ENCODE measurements at regions not wholly inside any gene's neighbourhood (a gene's known extent, or its start where the extent isn't known, plus 50 kb on each side); places are given as distances from the start of the nearest gene placed in this dataset.
A peak's percentile ranks its signal among the peaks of the same experiment; 100 is the strongest.
"Not testable (repeated sequence)": the region's sequence is repeated elsewhere in the genome, so short reads cannot be mapped to it uniquely, and the experiment has no call there.

DNA sequence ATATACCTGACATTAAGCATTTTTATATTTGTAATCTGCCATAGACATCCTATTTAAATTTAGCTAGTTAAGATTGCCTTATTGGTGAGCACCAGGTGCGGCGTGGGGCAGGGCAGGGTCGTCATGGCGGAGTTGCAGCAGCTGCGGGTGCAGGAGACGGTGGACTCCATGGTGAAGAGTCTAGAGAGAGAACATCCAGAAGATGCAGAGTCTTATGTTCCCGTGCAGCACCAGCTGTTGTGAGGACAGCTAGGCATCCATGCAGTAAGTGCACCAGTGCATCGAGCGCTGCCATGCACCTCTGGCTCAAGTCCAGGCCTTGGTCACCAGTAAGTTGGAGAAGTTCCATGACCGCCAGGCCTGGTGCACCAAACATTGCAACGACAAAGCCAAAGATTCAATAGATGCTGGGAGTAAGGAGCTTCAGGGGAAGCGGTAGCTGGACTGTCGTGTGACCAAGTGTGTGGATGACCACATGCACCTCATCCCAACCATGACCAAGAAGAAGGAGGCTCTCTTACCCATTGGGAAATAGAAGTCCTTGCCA lies 586.2 kb downstream of the CD109 start:
- Histone ChIP-seq H3K9me3 (ENCODE audit: control insufficient read depth in 2 of 2, low read length in 2 of 2) (no peaks in the 10 kb centered on the region), H3K36me3 (ENCODE audit: control insufficient read depth in 2 of 2, insufficient read depth in 2 of 2, low read length in 2 of 2) (no peaks in the 10 kb centered on the region), H3K9ac (ENCODE audit: low read length in 2 of 2) (no peak overlapping the region), H3K27me3 (ENCODE audit: control insufficient read depth in 1 of 2, insufficient read depth in 2 of 2, low read length in 2 of 2) (no peaks in the 10 kb centered on the region), H3K27ac (ENCODE audit: low read length) (no peak overlapping the region), H3K4me1 (ENCODE audit: control insufficient read depth, insufficient read depth, low read length) (no peaks in the 10 kb centered on the region), H3K4me3 (ENCODE audit: low read length in 2 of 2) (no peak overlapping the region)

- no peaks in the 10 kb centered on the region for H3K4me1 ChIP-seq (ENCODE audit: control insufficient read depth, insufficient read depth, low read length)
- no peak overlapping the region for H3K27ac ChIP-seq (ENCODE audit: low read length)
- no peaks in the 10 kb centered on the region for H3K27me3 ChIP-seq (ENCODE audit: control insufficient read depth in 1 of 2, insufficient read depth in 2 of 2, low read length in 2 of 2)
- no peak overlapping the region for H3K4me3 ChIP-seq (ENCODE audit: low read length in 2 of 2)
- H3K9me3 ChIP-seq (ENCODE audit: control insufficient read depth in 2 of 2, low read length in 2 of 2), result no peaks in the 10 kb centered on the region
- H3K9ac ChIP-seq (ENCODE audit: low read length in 2 of 2), result no peak overlapping the region
- no peaks in the 10 kb centered on the region for H3K36me3 ChIP-seq (ENCODE audit: control insufficient read depth in 2 of 2, insufficient read depth in 2 of 2, low read length in 2 of 2)
Measured at GRCh38 chr6:74280130-74280692, 584.2 kb downstream of the CD109 start.

GRCh38 chr6:74277777-74278186 lies 581.8 kb downstream of the CD109 start:
- Histone ChIP-seq H3K9ac (ENCODE audit: low read length in 2 of 2) (no peak overlapping the region), H3K9me3 (ENCODE audit: control insufficient read depth in 2 of 2, low read length in 2 of 2) (no peaks in the 10 kb centered on the region), H3K4me1 (ENCODE audit: control insufficient read depth, insufficient read depth, low read length) (no peaks in the 10 kb centered on the region), H3K27ac (ENCODE audit: low read length) (no peak overlapping the region), H3K36me3 (ENCODE audit: control insufficient read depth in 2 of 2, insufficient read depth in 2 of 2, low read length in 2 of 2) (no peaks in the 10 kb centered on the region), H3K4me3 (ENCODE audit: low read length in 2 of 2) (peak overlapping the region; percentile 0 to 13), H3K27me3 (ENCODE audit: control insufficient read depth in 1 of 2, insufficient read depth in 2 of 2, low read length in 2 of 2) (no peaks in the 10 kb centered on the region)

DNA sequence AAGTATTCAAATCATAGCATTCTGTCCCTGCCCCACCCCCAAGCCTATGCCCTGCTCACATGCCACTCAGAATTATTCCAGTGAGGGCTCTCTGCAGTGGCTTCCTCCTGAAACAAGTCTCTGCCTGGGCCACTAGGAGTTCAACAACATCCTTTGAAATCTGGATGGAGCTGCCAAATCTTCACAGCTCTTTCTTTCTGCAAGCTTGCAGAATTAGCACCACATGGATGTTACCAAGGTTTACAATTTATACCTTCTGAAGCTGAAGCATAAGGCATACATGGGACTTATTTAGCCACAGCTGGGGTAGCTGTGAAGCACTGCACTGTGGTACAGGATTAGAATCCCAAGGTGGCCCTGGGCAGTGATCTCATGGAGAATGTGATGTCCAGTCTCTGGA lies 577.5 kb downstream of the CD109 start:
- Histone ChIP-seq H3K4me1 (ENCODE audit: control insufficient read depth, insufficient read depth, low read length) (no peaks in the 10 kb centered on the region), H3K4me3 (ENCODE audit: low read length in 2 of 2) (no peak overlapping the region), H3K27ac (ENCODE audit: low read length) (no peak overlapping the region), H3K9ac (ENCODE audit: low read length in 2 of 2) (no peak overlapping the region), H3K36me3 (ENCODE audit: control insufficient read depth in 2 of 2, insufficient read depth in 2 of 2, low read length in 2 of 2) (no peaks in the 10 kb centered on the region), H3K9me3 (ENCODE audit: control insufficient read depth in 2 of 2, low read length in 2 of 2) (no peaks in the 10 kb centered on the region), H3K27me3 (ENCODE audit: control insufficient read depth in 1 of 2, insufficient read depth in 2 of 2, low read length in 2 of 2) (no peaks in the 10 kb centered on the region)

- Histone ChIP-seq H3K9me3 (ENCODE audit: control insufficient read depth in 2 of 2, low read length in 2 of 2) (no peaks in the 10 kb centered on the region), H3K9ac (ENCODE audit: low read length in 2 of 2) (no peak overlapping the region), H3K4me1 (ENCODE audit: control insufficient read depth, insufficient read depth, low read length) (no peaks in the 10 kb centered on the region), H3K36me3 (ENCODE audit: control insufficient read depth in 2 of 2, insufficient read depth in 2 of 2, low read length in 2 of 2) (no peaks in the 10 kb centered on the region), H3K27me3 (ENCODE audit: control insufficient read depth in 1 of 2, insufficient read depth in 2 of 2, low read length in 2 of 2) (no peaks in the 10 kb centered on the region), H3K27ac (ENCODE audit: low read length) (no peak overlapping the region), H3K4me3 (ENCODE audit: low read length in 2 of 2) (no peak overlapping the region)
Measured at GRCh38 chr6:74269600-74269858, 573.5 kb downstream of the CD109 start.

DNA sequence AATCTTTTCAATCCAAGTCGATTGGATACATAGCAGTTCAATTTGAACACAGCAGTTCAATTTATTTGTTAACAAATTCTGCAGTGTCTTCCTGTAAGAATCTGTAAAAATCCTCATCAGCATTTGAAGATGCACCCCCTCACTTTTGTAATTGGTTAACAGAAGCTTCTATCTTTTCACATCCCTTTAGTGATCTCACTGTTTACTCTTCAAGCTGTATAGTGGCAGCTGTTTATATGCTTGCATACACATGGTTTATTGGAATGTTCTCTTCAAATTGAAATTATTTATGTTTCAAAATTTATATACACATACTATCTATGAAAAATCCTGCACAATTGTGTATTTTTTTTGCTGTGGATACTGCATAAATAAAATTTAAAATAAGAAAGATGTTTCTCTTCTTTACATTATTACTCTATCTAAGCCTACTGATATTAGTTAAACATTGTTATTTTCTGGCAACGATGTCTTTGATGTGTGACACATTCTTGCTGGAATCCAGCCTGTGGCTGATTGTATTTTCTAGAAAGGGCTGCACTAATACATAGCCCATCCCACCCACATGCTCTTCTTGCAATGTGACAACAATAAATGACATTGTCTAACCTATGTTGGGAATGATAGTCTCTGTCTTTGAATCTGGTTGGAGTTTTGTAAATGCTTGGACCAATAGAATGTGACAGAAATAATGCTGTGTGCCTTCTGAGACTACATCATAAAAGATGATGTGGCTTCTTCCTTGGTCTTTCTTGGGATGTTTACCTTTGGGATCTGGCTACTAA lies 573.0 kb downstream of the CD109 start:
- Histone ChIP-seq H3K27ac (ENCODE audit: low read length) (no peak overlapping the region), H3K9ac (ENCODE audit: low read length in 2 of 2) (no peak overlapping the region), H3K27me3 (ENCODE audit: control insufficient read depth in 1 of 2, insufficient read depth in 2 of 2, low read length in 2 of 2) (no peaks in the 10 kb centered on the region), H3K4me3 (ENCODE audit: low read length in 2 of 2) (no peak overlapping the region), H3K9me3 (ENCODE audit: control insufficient read depth in 2 of 2, low read length in 2 of 2) (no peaks in the 10 kb centered on the region), H3K36me3 (ENCODE audit: control insufficient read depth in 2 of 2, insufficient read depth in 2 of 2, low read length in 2 of 2) (no peaks in the 10 kb centered on the region), H3K4me1 (ENCODE audit: control insufficient read depth, insufficient read depth, low read length) (no peaks in the 10 kb centered on the region)

DNA sequence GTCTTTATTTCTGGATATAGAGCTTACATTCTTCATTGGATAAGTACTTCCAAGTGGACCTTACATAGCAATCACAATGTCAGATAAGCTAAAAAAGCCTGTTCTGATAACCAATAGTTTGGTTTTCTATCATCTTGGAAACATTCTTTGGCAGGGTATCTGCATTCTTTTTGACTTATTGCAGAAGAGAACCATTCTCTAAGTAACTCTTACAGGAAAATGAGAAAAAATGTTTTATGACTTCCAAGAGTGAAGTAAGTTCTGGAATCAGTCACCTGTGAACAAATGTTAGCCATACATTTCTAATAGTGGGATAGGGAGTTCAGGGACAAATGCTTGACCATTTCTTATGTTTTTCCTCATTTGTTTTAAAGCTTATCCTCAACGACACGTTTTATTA lies 564.0 kb downstream of the CD109 start:
- H3K9ac ChIP-seq (ENCODE audit: low read length in 2 of 2), result no peak overlapping the region
- no peak overlapping the region for H3K27ac ChIP-seq (ENCODE audit: low read length)
- no peaks in the 10 kb centered on the region for H3K27me3 ChIP-seq (ENCODE audit: control insufficient read depth in 1 of 2, insufficient read depth in 2 of 2, low read length in 2 of 2)
- H3K4me3 ChIP-seq (ENCODE audit: low read length in 2 of 2), result no peak overlapping the region
- no peaks in the 10 kb centered on the region for H3K4me1 ChIP-seq (ENCODE audit: control insufficient read depth, insufficient read depth, low read length)
- no peaks in the 10 kb centered on the region for H3K9me3 ChIP-seq (ENCODE audit: control insufficient read depth in 2 of 2, low read length in 2 of 2)
- no peaks in the 10 kb centered on the region for H3K36me3 ChIP-seq (ENCODE audit: control insufficient read depth in 2 of 2, insufficient read depth in 2 of 2, low read length in 2 of 2)

GRCh38 chr6:74256781-74257180 lies 560.8 kb downstream of the CD109 start:
- H3K4me1 ChIP-seq (ENCODE audit: control insufficient read depth, insufficient read depth, low read length), result peaks cover 2% of the 10 kb centered on the region
- no peak overlapping the region for H3K4me3 ChIP-seq (ENCODE audit: low read length in 2 of 2)
- H3K27ac ChIP-seq (ENCODE audit: low read length), result no peak overlapping the region
- H3K9me3 ChIP-seq (ENCODE audit: control insufficient read depth in 2 of 2, low read length in 2 of 2), result no peaks in the 10 kb centered on the region
- H3K36me3 ChIP-seq (ENCODE audit: control insufficient read depth in 2 of 2, insufficient read depth in 2 of 2, low read length in 2 of 2), result no peaks in the 10 kb centered on the region
- no peak overlapping the region for H3K9ac ChIP-seq (ENCODE audit: low read length in 2 of 2)
- H3K27me3 ChIP-seq (ENCODE audit: control insufficient read depth in 1 of 2, insufficient read depth in 2 of 2, low read length in 2 of 2), result no peaks in the 10 kb centered on the region

GRCh38 chr6:74256381-74256780 lies 560.4 kb downstream of the CD109 start:
- H3K27ac ChIP-seq (ENCODE audit: low read length), result no peak overlapping the region
- H3K36me3 ChIP-seq (ENCODE audit: control insufficient read depth in 2 of 2, insufficient read depth in 2 of 2, low read length in 2 of 2), result no peaks in the 10 kb centered on the region
- H3K4me3 ChIP-seq (ENCODE audit: low read length in 2 of 2), result no peak overlapping the region
- H3K4me1 ChIP-seq (ENCODE audit: control insufficient read depth, insufficient read depth, low read length), result peaks cover 6% of the 10 kb centered on the region
- H3K9ac ChIP-seq (ENCODE audit: low read length in 2 of 2), result no peak overlapping the region
- no peaks in the 10 kb centered on the region for H3K27me3 ChIP-seq (ENCODE audit: control insufficient read depth in 1 of 2, insufficient read depth in 2 of 2, low read length in 2 of 2)
- no peaks in the 10 kb centered on the region for H3K9me3 ChIP-seq (ENCODE audit: control insufficient read depth in 2 of 2, low read length in 2 of 2)

- not testable (repeated sequence) for H3K4me1 ChIP-seq (ENCODE audit: control insufficient read depth, insufficient read depth, low read length); H3K27ac ChIP-seq (ENCODE audit: low read length); H3K9ac ChIP-seq (ENCODE audit: low read length in 2 of 2); H3K9me3 ChIP-seq (ENCODE audit: control insufficient read depth in 2 of 2, low read length in 2 of 2); H3K36me3 ChIP-seq (ENCODE audit: control insufficient read depth in 2 of 2, insufficient read depth in 2 of 2, low read length in 2 of 2); H3K27me3 ChIP-seq (ENCODE audit: control insufficient read depth in 1 of 2, insufficient read depth in 2 of 2, low read length in 2 of 2); H3K4me3 ChIP-seq (ENCODE audit: low read length in 2 of 2)
Measured at GRCh38 chr6:74255007-74255406, 559.0 kb downstream of the CD109 start.

GRCh38 chr6:74254147-74254546 lies 558.1 kb downstream of the CD109 start:
- H3K27ac ChIP-seq (ENCODE audit: low read length); H3K9me3 ChIP-seq (ENCODE audit: control insufficient read depth in 2 of 2, low read length in 2 of 2); H3K4me1 ChIP-seq (ENCODE audit: control insufficient read depth, insufficient read depth, low read length); H3K27me3 ChIP-seq (ENCODE audit: control insufficient read depth in 1 of 2, insufficient read depth in 2 of 2, low read length in 2 of 2); H3K36me3 ChIP-seq (ENCODE audit: control insufficient read depth in 2 of 2, insufficient read depth in 2 of 2, low read length in 2 of 2); H3K4me3 ChIP-seq (ENCODE audit: low read length in 2 of 2); H3K9ac ChIP-seq (ENCODE audit: low read length in 2 of 2): not testable (repeated sequence)

Measured in stomach smooth muscle (tissue), 2 donors.